A549 (cell line): ENCODE measurements at regions not wholly inside any gene's neighbourhood (a gene's known extent, or its start where the extent isn't known, plus 50 kb on each side); places are given as distances from the start of the nearest gene placed in this dataset.

ENCODE experiments used
- ATAC-seq, 2 experiments: fragments of 200-7000 bp in 1 of 2; fragments of >200 bp in 1 of 2; cut with Nextera tagmentation in 1 of 2; cut with Tn5 transposase in 1 of 2; 3 replicates each; pipeline versions ENCODE4 v1.8.0 to v1.9.1; 2018 to 2020; ENCODE audit warnings: mild to moderate bottlenecking in 1 of 2, moderate library complexity in 1 of 2
- CTCF ChIA-PET: fragments of 300-600 bp; sonication (Branson Sonifier 250); formaldehyde crosslinking; extraction: SDS; loops from one replicate; lab custom pipeline; 2021; ENCODE audit warnings: antibody characterized with exemption, inconsistent platforms; lab: Yijun Ruan, JAX
- POLR2A ChIA-PET: fragments of 350-600 bp; formaldehyde crosslinking; extraction: SDS; loops from one replicate; lab custom pipeline; 2021; ENCODE audit warnings: antibody characterized with exemption, inconsistent platforms; lab: Yijun Ruan, JAX
- DNase-seq, 2 experiments: peaks; one replicate each; pipeline versions ENCODE4 v3.0.0 to v3.0.0-alpha.2; 2011 to 2016; ENCODE audit warnings: low read depth in 1 of 2, low spot score in 1 of 2
- FAIRE-seq: peaks from 2 replicates; lab custom pipeline; 2011; peaks lifted over from hg19 to GRCh38; lab: Jason Lieb, UNC
- H3K27ac ChIP-seq, 2 experiments: fragments of >200 bp; sonication (Bioruptor Twin); formaldehyde crosslinking; 3 replicates each; pipeline ENCODE4 v1.5.1; 2016 to 2017
- H3K4me1 ChIP-seq: fragments of >200 bp; sonication (Bioruptor Twin); formaldehyde crosslinking; 3 replicates; pipeline ENCODE4 v1.6.1; 2016
- H3K4me2 ChIP-seq: fragments of >200 bp; sonication (Bioruptor Twin); formaldehyde crosslinking; 3 replicates; pipeline ENCODE4 v1.6.1; 2016
- H3K4me3 ChIP-seq: fragments of >200 bp; sonication (Bioruptor Twin); formaldehyde crosslinking; 3 replicates; pipeline ENCODE4 v1.5.1; 2016
- H3K9me3 ChIP-seq: fragments of >200 bp; sonication (Bioruptor Twin); formaldehyde crosslinking; 3 replicates; pipeline ENCODE4 v1.6.1; 2016
- BCL3 ChIP-seq: fragments of >200 bp; sonication (Bioruptor Twin); formaldehyde crosslinking; IDR thresholded peaks from 3 replicates; pipeline ENCODE4 v1.6.1; 2016
- CBX2 ChIP-seq: fragments of 200-600 bp; sonication (generic); IDR thresholded peaks from 2 replicates; pipeline ENCODE4 v1.6.1; 2016; ENCODE audit warnings: low read depth, mild to moderate bottlenecking, borderline replicate concordance
- CBX8 ChIP-seq: fragments of 200-600 bp; sonication (generic); IDR thresholded peaks from 2 replicates; pipeline ENCODE4 v1.6.1; 2016
- CEBPB ChIP-seq, 2 experiments: fragments of >200 bp in 1 of 2; sonication (Bioruptor Twin) in 1 of 2; formaldehyde crosslinking in 1 of 2; IDR thresholded peaks; 2 replicates each; pipeline ENCODE4 v1.6.1; 2012 to 2016
- CHD2 ChIP-seq: fragments of 150-350 bp; IDR thresholded peaks from 2 replicates; pipeline ENCODE4 v1.6.1; 2014; ENCODE audit warnings: low read length; ENCODE audit not compliant: partially characterized antibody
- EP300 ChIP-seq, 2 experiments: fragments of >200 bp; sonication (Bioruptor Twin); formaldehyde crosslinking; IDR thresholded peaks; 2 replicates in 1 of 2; 3 replicates in 1 of 2; pipeline ENCODE4 v1.6.1; 2016 to 2017
- GATA3 ChIP-seq: IDR thresholded peaks from 2 replicates; pipeline ENCODE4 v1.6.1; 2012; ENCODE audit warnings: borderline replicate concordance
- HMGXB4 ChIP-seq: fragments of 250-450 bp; sonication (Bioruptor Pico); IDR thresholded peaks from 2 replicates; pipeline ENCODE4 v1.5.0; 2021; ENCODE audit warnings: mild to moderate bottlenecking, moderate library complexity, borderline replicate concordance
- HOXA7 ChIP-seq: fragments of 250-450 bp; sonication (Bioruptor Pico); IDR thresholded peaks from 2 replicates; pipeline ENCODE4 v1.5.0; 2020; ENCODE audit warnings: mild to moderate bottlenecking, moderate library complexity
- JUN ChIP-seq, 2 experiments: fragments of >200 bp; sonication (Bioruptor Twin); formaldehyde crosslinking; IDR thresholded peaks; 2 replicates in 1 of 2; 3 replicates in 1 of 2; pipeline ENCODE4 v1.6.1; 2016 to 2017
- KDM1A ChIP-seq: fragments of 200-600 bp; sonication (generic); IDR thresholded peaks from 2 replicates; pipeline ENCODE4 v1.6.1; 2016; ENCODE audit warnings: low read depth, mild to moderate bottlenecking
- MAFK ChIP-seq: fragments of 450-650 bp; IDR thresholded peaks from 2 replicates; pipeline ENCODE4 v1.6.1; 2014; ENCODE audit not compliant: partially characterized antibody
- MAX ChIP-seq: IDR thresholded peaks from 2 replicates; pipeline ENCODE4 v1.6.1; 2012
- MYC ChIP-seq: IDR thresholded peaks from 2 replicates; pipeline ENCODE4 v1.6.1; 2012; ENCODE audit warnings: mild to moderate bottlenecking, inconsistent platforms, low read length, improper control_type of control experiment, borderline replicate concordance
- NPAS2 ChIP-seq: fragments of 250-450 bp; sonication (Bioruptor Pico); IDR thresholded peaks from 2 replicates; pipeline ENCODE4 v1.8.0; 2022; ENCODE audit warnings: mild to moderate bottlenecking, moderate library complexity, borderline replicate concordance
- RARB ChIP-seq: fragments of 250-450 bp; sonication (Bioruptor Pico); IDR thresholded peaks from 2 replicates; pipeline ENCODE4 v1.8.0; 2021; ENCODE audit warnings: mild to moderate bottlenecking, moderate library complexity
- RNF2 ChIP-seq: fragments of 200-600 bp; sonication (generic); IDR thresholded peaks from 2 replicates; pipeline ENCODE4 v1.6.1; 2016; ENCODE audit warnings: low read depth, mild to moderate bottlenecking, antibody characterized with exemption, moderate library complexity, borderline replicate concordance
- SMC3 ChIP-seq: fragments of >200 bp; sonication (Bioruptor Twin); formaldehyde crosslinking; IDR thresholded peaks from 3 replicates; pipeline ENCODE4 v1.6.1; 2018; ENCODE audit warnings: inconsistent platforms
- SREBF2 ChIP-seq: fragments of 450-650 bp; IDR thresholded peaks from 2 replicates; pipeline ENCODE4 v1.6.1; 2014; ENCODE audit warnings: mild to moderate bottlenecking, moderate library complexity
- TFCP2L1 ChIP-seq: fragments of 250-450 bp; sonication (Bioruptor Pico); IDR thresholded peaks from 2 replicates; pipeline ENCODE4 v1.5.0; 2021; ENCODE audit warnings: mild to moderate bottlenecking
- TP53 ChIP-seq: fragments of 250-450 bp; sonication (Bioruptor Pico); IDR thresholded peaks from 2 replicates; pipeline ENCODE4 v1.5.0; 2021; ENCODE audit warnings: mild to moderate bottlenecking, moderate library complexity
- USF2 ChIP-seq: fragments of 450-650 bp; IDR thresholded peaks from 2 replicates; pipeline ENCODE4 v1.6.1; 2014; ENCODE audit warnings: antibody characterized with exemption
- ZC3H11A ChIP-seq: fragments of 450-650 bp; IDR thresholded peaks from 2 replicates; pipeline ENCODE4 v1.6.1; 2014; ENCODE audit warnings: antibody characterized with exemption, mild to moderate bottlenecking
- ZSCAN20 ChIP-seq: fragments of 250-450 bp; sonication (Bioruptor Pico); IDR thresholded peaks from 2 replicates; pipeline ENCODE4 v1.8.0; 2022; ENCODE audit warnings: mild to moderate bottlenecking, moderate library complexity
- whole genome bisulfite sequencing: methylation state at CpG from one replicate; pipeline ENCODE4 v1.1.6; 2017; ENCODE audit errors: missing lambda C conversion rate; 5-methylcytosine and 5-hydroxymethylcytosine counted together

- Histone ChIP-seq H3K4me1 (no peaks in the 10 kb centered on the region), H3K4me3 (no peak overlapping the region), H3K27ac (no peak overlapping the region), H3K4me2 (no peak overlapping the region), H3K9me3 (no peaks in the 10 kb centered on the region)
- DNase-seq (no peak), ATAC-seq (no peak), FAIRE-seq (no peak)
- WGBS, result 16% methylated on average over 3 of the region's 3 CpGs
- TF ChIP-seq SREBF2 (no peak), CBX2 (no peak), SMC3 (no peak), ZC3H11A (no peak), MAFK (peak; percentile 44), EP300 (IDR thresholded peaks at IDR 0.05) (no peak), RARB (CRISPR knock-in tag) (no peak), BCL3 (no peak)
- CTCF ChIA-PET, result no interaction called here
- POLR2A ChIA-PET, result no interaction called here
Observed at GRCh38 chr16:9480503-9480902, 389.1 kb downstream of the HAPSTR1 start.

- TF ChIP-seq KDM1A (no peak), USF2 (no peak)
- ATAC-seq (no peak), DNase-seq (no peak), FAIRE-seq (no peak)
- POLR2A ChIA-PET, result no interaction called here
- Histone ChIP-seq H3K4me1 (no peaks in the 10 kb centered on the region), H3K4me2 (no peak overlapping the region), H3K4me3 (no peak overlapping the region), H3K27ac (no peak overlapping the region), H3K9me3 (no peaks in the 10 kb centered on the region)
- 14% methylated on average over 18 of the region's 18 CpGs for WGBS
- CTCF ChIA-PET, result no interaction called here
Observed at GRCh38 chr16:9481747-9482730, 390.6 kb downstream of the HAPSTR1 start.

GRCh38 chr16:9484426-9484825 is 393.0 kb downstream of the HAPSTR1 start:
- DNase-seq (no peak), ATAC-seq (no peak), FAIRE-seq (no peak)
- H3K4me1 ChIP-seq, result no peaks in the 10 kb centered on the region
- no peaks in the 10 kb centered on the region for H3K9me3 ChIP-seq
- no peak for TF ChIP-seq RNF2
- TF ChIP-seq NPAS2 (CRISPR knock-in tag), result no peak
- TF ChIP-seq JUN (IDR thresholded peaks at IDR 0.05), result no peak
- no peak for TF ChIP-seq EP300 (IDR thresholded peaks at IDR 0.05)
- no peak for TF ChIP-seq CEBPB (IDR thresholded peaks at IDR 0.05)
- TF ChIP-seq SREBF2, result no peak
- TF ChIP-seq TP53 (CRISPR knock-in tag), result no peak
- no peak for TF ChIP-seq CBX8
- no peak for TF ChIP-seq MYC
- no peak for TF ChIP-seq TFCP2L1 (CRISPR knock-in tag)
- no peak for TF ChIP-seq KDM1A
- no peak for TF ChIP-seq MAX
- no peak for TF ChIP-seq HOXA7 (CRISPR knock-in tag)
- TF ChIP-seq GATA3, result no peak
- TF ChIP-seq ZSCAN20, result no peak
- no peak for TF ChIP-seq CHD2
- TF ChIP-seq USF2, result no peak
- no peak for TF ChIP-seq HMGXB4
- POLR2A ChIA-PET, result no interaction called here
- whole genome bisulfite sequencing, result 0% methylated on average over 3 of the region's 3 CpGs
- H3K4me3 ChIP-seq, result no peak overlapping the region
- H3K27ac ChIP-seq, result no peak overlapping the region
- CTCF ChIA-PET, result no interaction called here
- no peak overlapping the region for H3K4me2 ChIP-seq
